Fibroblast of lung (primary cell): ENCODE measurements at regions not wholly inside any gene's neighbourhood (a gene's known extent, or its start where the extent isn't known, plus 50 kb on each side); places are given as distances from the start of the nearest gene placed in this dataset.
A peak's percentile ranks its signal among the peaks of the same experiment; 100 is the strongest.

ENCODE experiments used
- DNase-seq, 2 donors: peaks; one replicate each; pipeline versions ENCODE4 v3.0.0 to v3.0.0-alpha.2; 2010; ENCODE audit warnings: low read depth in 2 of 2
- H2AFZ ChIP-seq: 2 replicates; pipeline ENCODE4 v1.5.1; 2012; ENCODE audit warnings: low read length, control low read depth, inconsistent platforms
- H3K27ac ChIP-seq: 2 replicates; pipeline ENCODE4 v1.5.1; 2011; ENCODE audit warnings: low read length, control low read depth; ENCODE audit not compliant: insufficient read depth
- H3K27me3 ChIP-seq: 2 replicates; pipeline ENCODE4 v1.5.1; 2011; ENCODE audit warnings: mild to moderate bottlenecking, low read length; ENCODE audit not compliant: control insufficient read depth, insufficient read depth
- H3K36me3 ChIP-seq: 2 replicates; pipeline ENCODE4 v1.5.1; 2011; ENCODE audit warnings: low read length; ENCODE audit not compliant: control insufficient read depth, insufficient read depth
- H3K4me1 ChIP-seq: 2 replicates; pipeline ENCODE4 v1.5.1; 2011; ENCODE audit warnings: low read length; ENCODE audit not compliant: control insufficient read depth, insufficient read depth; ENCODE audit errors: extremely low read depth
- H3K4me2 ChIP-seq: 2 replicates; pipeline ENCODE4 v1.5.1; 2011; ENCODE audit warnings: low read length, control low read depth; ENCODE audit not compliant: insufficient read depth; ENCODE audit errors: extremely low read depth
- H3K4me3 ChIP-seq, 4 experiments: fragments of 200-600 bp in 1 of 4; sonication (generic) in 1 of 4; replicated peaks in 1 of 4; 2 replicates each; pipeline ENCODE4 v1.5.1; 2011 to 2016; ENCODE audit warnings: low read length in 4 of 4, low read depth in 3 of 4, mild to moderate bottlenecking in 3 of 4, control low read depth in 2 of 4, inconsistent platforms in 1 of 4, mixed read lengths in 1 of 4; ENCODE audit not compliant: insufficient read depth in 1 of 4; ENCODE audit errors: control extremely low read depth in 1 of 4
- H3K79me2 ChIP-seq: 2 replicates; pipeline ENCODE4 v1.5.1; 2012; ENCODE audit warnings: mild to moderate bottlenecking, low read length, inconsistent platforms; ENCODE audit not compliant: control insufficient read depth, insufficient read depth
- H3K9ac ChIP-seq: 2 replicates; pipeline ENCODE4 v1.5.1; 2011; ENCODE audit warnings: mild to moderate bottlenecking, low read length, control low read depth; ENCODE audit not compliant: insufficient read depth
- H3K9me3 ChIP-seq: 2 replicates; pipeline ENCODE4 v1.5.1; 2012; ENCODE audit warnings: low read depth, low read length; ENCODE audit not compliant: control insufficient read depth, insufficient read depth
- H4K20me1 ChIP-seq: 2 replicates; pipeline ENCODE4 v1.5.1; 2011; ENCODE audit warnings: low read length; ENCODE audit not compliant: control insufficient read depth, insufficient read depth; ENCODE audit errors: extremely low read depth
- CTCF ChIP-seq, 2 donors: IDR thresholded peaks in 1 of 2; conservative IDR thresholded peaks in 1 of 2; 1 replicate in 1 of 2; 2 replicates in 1 of 2; pipeline ENCODE4 v1.5.1; 2011 to 2012; ENCODE audit warnings: low read length in 2 of 2, control low read depth in 1 of 2, inconsistent platforms in 1 of 2, low read depth in 1 of 2, mild to moderate bottlenecking in 1 of 2
- EZH2 ChIP-seq: IDR thresholded peaks from 2 replicates; pipeline ENCODE4 v1.5.1; 2012; ENCODE audit warnings: low read length, control low read depth, mild to moderate bottlenecking; ENCODE audit errors: missing control alignments

- TF ChIP-seq EZH2 (no peak), CTCF (conservative IDR thresholded peaks at IDR 0.05 in 1 of 2, IDR thresholded peaks at IDR 0.05 in 1 of 2; ENCODE audit: low read depth in 1 of 2, low read length in 2 of 2) (no peak)
- Histone ChIP-seq H3K27me3 (no peaks in the 10 kb centered on the region), H3K4me2 (no peak overlapping the region), H3K4me3 (no peak overlapping the region), H3K9me3 (no peaks in the 10 kb centered on the region), H3K36me3 (no peaks in the 10 kb centered on the region), H3K4me1 (no peaks in the 10 kb centered on the region), H3K79me2 (no peaks in the 10 kb centered on the region), H3K9ac (no peak overlapping the region), H2AFZ (no peak overlapping the region), H3K27ac (no peak overlapping the region), H4K20me1 (no peaks in the 10 kb centered on the region)
- DNase-seq = peak in 1 of 2 donors; percentile 1
Observed at GRCh38 chr5:117893211-117893610, 1095.1 kb downstream of the DTWD2 start.

GRCh38 chr5:117892360-117892759, 1096.0 kb downstream of the DTWD2 start:
- Histone ChIP-seq H3K9ac (no peak overlapping the region), H3K27me3 (no peaks in the 10 kb centered on the region), H3K4me2 (no peak overlapping the region), H3K4me1 (peaks cover 2% of the 10 kb centered on the region), H3K27ac (no peak overlapping the region), H4K20me1 (no peaks in the 10 kb centered on the region), H3K36me3 (no peaks in the 10 kb centered on the region), H3K9me3 (no peaks in the 10 kb centered on the region), H3K79me2 (no peaks in the 10 kb centered on the region), H3K4me3 (no peak overlapping the region), H2AFZ (no peak overlapping the region)
- TF ChIP-seq EZH2 (no peak), CTCF (conservative IDR thresholded peaks at IDR 0.05 in 1 of 2, IDR thresholded peaks at IDR 0.05 in 1 of 2; ENCODE audit: low read depth in 1 of 2, low read length in 2 of 2) (no peak)
- DNase-seq = no peak

- Histone ChIP-seq H4K20me1 (no peaks in the 10 kb centered on the region), H3K4me2 (no peak overlapping the region), H3K27ac (no peak overlapping the region), H3K4me3 (no peak overlapping the region), H3K27me3 (no peaks in the 10 kb centered on the region), H3K9me3 (no peaks in the 10 kb centered on the region), H3K4me1 (peaks cover 2% of the 10 kb centered on the region), H2AFZ (no peak overlapping the region), H3K79me2 (no peaks in the 10 kb centered on the region), H3K9ac (no peak overlapping the region), H3K36me3 (no peaks in the 10 kb centered on the region)
- peak in 1 of 2 donors; percentile 47 for DNase-seq
- no peak for TF ChIP-seq CTCF (conservative IDR thresholded peaks at IDR 0.05 in 1 of 2, IDR thresholded peaks at IDR 0.05 in 1 of 2; ENCODE audit: low read depth in 1 of 2, low read length in 2 of 2)
- TF ChIP-seq EZH2 = no peak
Observed at GRCh38 chr5:117889596-117889995, 1098.8 kb downstream of the DTWD2 start.
